ENCODE measurements at regions not wholly inside any gene's neighbourhood (a gene's known extent, or its start where the extent isn't known, plus 50 kb on each side); places are given as distances from the start of the nearest gene placed in this dataset.

DNA sequence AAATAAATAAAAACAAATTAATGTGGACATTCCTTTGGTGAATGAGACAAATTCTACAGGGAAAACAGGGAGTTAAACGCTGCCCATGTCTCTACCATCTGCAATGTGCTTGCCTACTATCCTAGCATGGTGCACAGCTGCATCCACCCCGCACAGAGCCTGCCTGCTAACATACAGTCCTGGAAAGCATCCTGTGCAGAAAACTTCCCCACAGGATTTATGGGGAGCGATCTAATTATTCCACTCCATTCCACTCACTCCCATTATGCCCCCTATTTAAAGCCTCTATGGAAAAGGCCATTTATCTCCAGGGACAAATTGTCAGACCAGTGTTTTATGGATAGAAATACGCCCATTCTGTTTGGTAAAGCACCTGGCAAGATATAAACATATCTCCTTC is 144.5 kb downstream of the MAF start:
- intact Hi-C loops (cut with DNase I), result no loop called here
- DNase-seq (no peak), ATAC-seq (ENCODE audit: poor library complexity) (no peak)

DNA sequence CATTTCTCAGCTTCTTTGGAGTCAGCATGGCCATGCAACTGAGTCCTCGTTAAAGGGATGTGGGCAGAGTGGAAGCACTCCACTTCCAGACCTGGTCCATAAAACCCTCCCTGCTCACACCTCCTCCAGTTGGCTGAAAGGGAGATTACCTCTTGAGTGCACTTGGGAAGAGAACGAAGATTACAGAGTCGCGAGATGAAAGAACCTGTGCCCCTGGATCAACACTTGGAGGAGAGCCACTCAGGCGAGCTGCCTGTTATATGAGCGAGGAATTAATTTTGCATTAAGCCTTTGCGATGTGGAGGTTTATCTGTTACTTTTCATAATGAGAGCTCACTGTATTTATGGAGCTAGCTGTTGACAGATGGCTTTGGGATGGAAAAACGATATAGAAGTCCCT is 147.9 kb downstream of the MAF start:
- ATAC-seq (ENCODE audit: poor library complexity) (no peak), DNase-seq (no peak)
- intact Hi-C loops (cut with DNase I), result no loop called here

DNA sequence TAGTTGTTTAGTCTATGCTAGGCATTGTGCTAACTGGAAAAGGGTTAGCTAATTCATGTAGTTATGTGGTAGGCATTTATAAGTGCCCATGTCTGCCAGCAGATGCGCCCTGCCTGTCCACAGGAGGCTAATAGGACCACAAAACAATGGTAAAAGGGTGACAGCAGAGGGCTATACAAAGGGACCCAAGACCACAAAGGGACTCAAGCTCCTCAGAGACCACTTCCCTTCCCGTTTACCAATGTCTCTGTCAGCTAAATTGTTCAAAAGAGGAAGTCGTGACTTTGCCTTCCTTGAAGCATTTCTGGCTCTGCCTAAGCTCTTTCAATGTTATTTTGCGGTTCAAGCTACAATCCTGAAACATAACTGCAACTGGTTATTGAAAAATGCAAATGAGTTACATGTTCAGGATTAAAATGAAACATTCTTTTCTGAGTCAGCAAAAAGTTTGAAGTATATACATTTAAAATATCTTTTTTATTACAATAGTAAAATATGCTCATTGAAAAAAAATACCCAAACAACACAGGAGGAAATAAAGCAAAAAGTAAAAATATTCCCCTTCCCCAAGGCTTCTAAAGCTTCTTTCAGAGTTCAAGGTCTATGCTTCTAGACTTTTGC is 149.2 kb downstream of the MAF start:
- ATAC-seq (ENCODE audit: poor library complexity) (peak; percentile 68), DNase-seq (no peak)
- intact Hi-C loops (cut with DNase I), result no loop called here

DNA sequence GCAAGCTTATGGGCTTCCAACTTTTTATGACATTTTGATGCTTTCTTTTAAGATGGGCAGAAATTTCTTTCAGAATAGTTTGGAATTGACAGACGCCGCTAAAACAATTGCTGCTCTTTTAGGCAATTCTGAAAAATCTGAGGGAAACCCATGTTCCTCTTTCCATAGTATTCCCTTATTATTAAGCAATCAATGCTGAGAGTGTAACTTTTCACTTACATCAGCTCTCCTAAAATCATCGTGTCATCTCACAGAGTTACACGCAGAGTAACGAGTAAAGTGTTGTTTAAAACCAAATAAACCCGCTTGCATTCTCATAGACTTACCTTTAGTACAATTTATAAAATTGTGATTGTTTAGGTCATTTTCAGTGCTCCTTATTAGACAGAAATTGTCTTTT is 150.6 kb downstream of the MAF start:
- intact Hi-C loops (cut with DNase I), result no loop called here
- DNase-seq (no peak), ATAC-seq (ENCODE audit: poor library complexity) (peak; percentile 53)

DNA sequence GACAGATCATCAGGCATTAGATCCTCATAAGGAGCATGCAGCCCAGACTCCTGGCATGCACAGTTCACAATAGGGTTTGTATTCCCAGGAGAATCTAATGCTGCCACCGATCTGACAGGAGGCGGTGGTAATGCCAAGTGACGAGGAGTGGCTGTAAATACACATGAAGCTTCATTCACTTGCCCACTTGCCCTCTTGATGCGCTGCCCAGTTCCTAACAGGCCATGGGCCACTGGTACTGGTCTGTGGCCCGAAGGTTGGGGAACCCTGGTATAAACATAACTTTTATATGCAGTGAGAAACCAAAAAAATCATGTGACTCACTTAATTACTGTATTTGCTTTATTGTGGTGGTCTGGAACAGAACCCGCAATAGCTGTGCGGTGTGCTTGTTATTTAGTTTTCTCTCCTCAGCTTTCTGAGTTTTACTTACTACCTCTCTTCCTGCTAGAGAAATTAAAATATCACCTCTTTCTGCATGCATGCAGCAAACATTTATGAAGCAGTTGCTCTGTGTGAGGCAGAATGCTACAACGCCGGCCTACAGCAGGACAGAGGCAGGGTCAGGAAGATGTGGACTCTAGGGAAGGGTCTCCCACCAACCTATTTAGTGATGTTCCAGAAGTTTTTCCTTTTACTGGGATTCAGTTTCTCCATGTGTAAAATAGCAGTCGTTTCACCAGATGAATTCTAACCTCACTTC is 151.3 kb downstream of the MAF start:
- ATAC-seq (ENCODE audit: poor library complexity) (no peak), DNase-seq (no peak)
- intact Hi-C loops (cut with DNase I), result no loop called here

DNA sequence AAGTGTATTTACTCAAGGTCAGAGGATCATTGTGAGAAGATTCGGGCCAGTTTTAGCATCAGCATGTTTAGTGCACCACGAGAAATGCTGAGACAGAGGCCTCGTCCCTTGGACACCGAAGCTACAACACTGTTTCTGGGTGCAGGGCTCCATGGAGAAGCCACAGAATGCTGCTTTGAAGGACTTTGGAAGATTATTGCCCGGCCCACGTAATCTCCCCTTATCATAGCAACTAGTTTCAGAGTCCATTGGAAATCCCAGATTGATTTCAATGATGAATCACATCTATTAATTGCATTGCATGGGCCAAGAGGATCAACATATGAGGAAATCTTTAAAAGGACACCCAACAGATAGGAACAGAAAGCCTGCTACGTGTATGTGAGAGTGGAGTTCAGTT is 156.0 kb downstream of the MAF start:
- DNase-seq, result no peak
- intact Hi-C loops (cut with DNase I), result no loop called here
- no peak for ATAC-seq (ENCODE audit: poor library complexity)

DNA sequence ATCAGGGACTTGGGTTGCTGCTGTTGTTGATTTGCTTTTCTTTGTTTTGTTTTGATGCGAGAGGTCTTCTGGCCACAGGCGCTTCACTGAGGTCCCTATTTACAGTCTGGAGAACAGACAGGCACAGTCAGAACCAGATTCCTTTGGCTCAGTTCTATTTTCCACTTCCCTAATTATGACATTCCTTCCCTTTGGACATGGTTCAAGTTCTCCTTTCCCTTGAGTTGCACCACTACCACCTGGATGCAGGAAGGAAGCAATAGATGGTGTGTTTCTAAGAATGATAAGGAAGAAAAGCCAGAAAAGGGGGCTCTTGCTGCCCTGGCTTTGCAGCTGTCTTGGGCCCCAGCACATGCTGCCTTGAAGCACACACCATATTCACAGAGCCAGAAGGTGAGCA is 160.6 kb downstream of the MAF start:
- ATAC-seq (ENCODE audit: poor library complexity) (peak; percentile 21), DNase-seq (no peak)
- intact Hi-C loops (cut with DNase I), result no loop called here

DNA sequence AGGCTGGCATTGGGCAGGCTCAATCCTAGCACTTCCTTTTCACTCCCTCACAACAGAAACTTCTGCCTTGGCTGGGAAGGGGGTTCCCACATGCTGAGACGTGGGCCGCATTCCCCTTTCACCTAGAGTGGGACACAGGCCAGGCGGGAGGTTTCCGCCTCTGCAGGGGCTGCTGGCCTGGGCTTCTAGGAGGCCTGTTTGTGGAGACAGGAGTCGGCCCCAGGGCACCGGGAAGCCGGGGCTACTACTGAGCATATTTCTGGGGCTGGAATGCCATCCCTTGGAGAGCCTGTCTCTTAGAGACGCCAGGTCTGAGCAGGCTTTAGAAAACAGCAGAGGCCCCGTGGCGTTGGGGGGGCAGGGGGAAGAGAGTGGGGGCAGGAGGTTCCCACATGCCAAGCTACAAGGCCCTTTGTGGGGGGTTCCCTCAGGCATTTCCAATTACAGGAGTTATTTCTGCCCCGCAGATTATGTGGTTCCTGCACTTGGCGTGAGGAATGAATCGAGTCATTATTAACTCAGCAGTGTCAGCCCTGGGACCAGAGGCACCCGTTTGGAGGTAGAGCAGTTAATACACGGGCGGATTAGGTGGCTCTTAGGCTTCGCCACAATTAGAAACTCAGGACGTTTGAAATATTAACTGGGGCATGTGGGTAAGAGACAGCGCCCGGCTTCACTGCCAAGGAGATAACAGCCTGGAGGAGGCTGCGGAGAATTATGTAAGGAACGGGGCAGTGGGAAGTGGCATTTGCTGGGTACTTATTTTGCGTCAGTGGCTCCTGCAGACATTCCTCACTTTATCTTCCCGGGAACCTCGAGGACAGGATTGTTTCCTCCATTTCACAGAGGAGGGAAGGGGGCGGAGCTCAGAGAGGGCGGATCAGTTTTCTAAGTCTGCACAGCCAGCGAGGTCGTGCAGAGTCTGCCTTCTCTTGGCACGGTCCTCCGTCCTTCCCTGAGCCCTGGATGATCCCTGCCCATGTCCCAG is 162.5 kb downstream of the MAF start:
- intact Hi-C loops (cut with DNase I), result no loop called here
- ATAC-seq (ENCODE audit: poor library complexity) (peak; percentile 85), DNase-seq (peak; percentile 71)

DNA sequence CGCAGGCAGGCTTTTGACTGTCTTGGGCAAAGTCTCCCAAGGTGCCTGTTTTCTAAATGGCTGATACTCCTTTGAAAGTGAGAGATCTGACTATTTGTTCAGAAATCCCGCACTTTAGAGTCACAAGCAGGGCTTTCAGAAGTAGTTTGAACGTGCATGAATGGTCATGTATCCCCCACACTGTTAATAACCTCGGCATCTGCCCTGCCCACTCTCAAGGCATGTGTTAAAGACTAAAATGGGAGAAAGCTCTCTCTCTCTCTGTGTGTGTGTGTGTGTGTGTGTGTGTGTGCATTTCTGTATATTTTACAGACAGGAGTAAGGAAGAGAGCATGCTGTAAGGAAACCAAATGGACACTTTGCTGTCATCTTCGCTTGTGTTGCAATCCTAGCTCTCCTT is 163.7 kb downstream of the MAF start:
- DNase-seq, result no peak
- ATAC-seq (ENCODE audit: poor library complexity), result no peak
- intact Hi-C loops (cut with DNase I), result no loop called here

DNA sequence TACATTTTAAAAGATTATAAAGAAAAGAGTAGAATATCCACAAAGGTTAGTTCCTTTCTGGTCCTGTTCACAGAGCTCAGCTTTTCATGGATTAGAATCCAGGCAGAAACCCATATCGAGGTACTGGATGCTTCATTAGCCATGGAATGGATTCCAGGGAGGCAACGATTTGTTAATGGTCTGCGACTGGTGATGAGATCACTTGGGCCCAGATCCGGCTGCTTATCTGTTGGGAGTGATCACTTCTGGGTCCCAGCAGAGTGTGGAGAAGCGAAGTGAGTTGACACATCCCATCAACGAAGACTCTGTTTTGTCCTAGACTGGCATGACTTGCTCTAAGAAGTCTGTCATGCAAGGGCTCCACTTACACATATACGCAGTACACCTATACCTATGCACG is 165.8 kb downstream of the MAF start:
- DNase-seq, result no peak
- intact Hi-C loops (cut with DNase I), result no loop called here
- no peak for ATAC-seq (ENCODE audit: poor library complexity)

DNA sequence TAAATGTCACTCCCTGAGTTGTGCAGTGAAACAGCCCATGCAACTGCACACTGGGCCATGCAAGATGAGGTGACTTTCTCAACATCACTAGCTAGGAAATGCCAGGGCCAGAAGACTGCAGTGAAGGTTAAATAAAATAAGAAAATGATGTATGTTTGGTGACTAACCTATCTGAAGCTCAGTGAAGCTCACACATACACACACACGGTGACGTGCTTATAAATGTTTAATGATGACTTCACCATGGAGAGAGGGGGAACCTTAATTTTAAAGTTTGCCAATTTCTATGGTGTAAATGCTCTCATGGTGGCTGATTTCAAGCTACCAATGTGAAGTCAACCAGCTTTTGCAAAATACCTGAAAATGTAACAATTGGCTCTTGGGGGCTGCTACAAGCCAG is 166.4 kb downstream of the MAF start:
- no peak for ATAC-seq (ENCODE audit: poor library complexity)
- DNase-seq, result no peak
- intact Hi-C loops (cut with DNase I), result no loop called here

DNA sequence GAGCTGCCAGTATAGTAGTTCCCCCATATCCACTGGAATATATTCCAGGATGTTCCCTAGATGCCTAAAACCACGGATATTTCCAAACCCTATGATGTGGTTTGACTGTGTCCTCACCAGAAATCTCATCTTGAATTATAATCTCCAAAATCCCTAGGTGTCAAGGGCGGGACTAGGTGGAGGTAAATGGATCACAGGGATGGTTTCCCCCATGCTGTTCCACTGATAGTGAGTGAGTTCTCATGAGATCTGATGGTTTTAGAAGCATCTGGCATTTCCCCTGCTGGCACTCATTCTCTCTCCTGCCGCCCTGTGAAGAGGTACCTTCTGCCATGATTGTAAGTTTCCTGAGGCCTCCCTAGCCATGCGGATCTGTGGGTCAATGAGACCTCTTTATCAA is 168.6 kb downstream of the MAF start:
- no peak for ATAC-seq (ENCODE audit: poor library complexity)
- DNase-seq, result no peak
- intact Hi-C loops (cut with DNase I), result no loop called here

DNA sequence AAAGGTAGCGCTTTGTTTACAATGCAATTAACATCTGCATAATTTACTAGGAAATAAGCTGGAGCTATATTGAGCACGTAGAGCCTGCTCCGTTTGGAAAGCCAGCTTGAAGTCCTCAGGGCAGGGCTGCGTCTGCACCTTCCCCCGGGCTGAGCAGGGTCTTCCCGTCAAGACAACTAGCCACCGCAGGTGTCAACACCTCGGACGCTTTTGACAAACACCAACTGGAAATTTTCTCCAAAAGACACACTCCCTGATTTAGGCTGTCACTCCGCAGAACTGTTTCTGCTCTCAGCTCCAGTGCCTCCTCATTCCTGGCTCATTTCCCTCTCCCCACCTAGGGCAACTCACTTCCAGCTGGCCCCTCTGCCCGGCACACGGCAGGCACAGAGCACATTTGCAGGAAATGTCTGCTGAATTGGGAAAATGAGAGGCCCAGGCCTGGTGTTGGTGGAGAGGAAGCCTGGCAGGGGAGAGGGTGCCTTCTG is 170.3 kb downstream of the MAF start:
- DNase-seq (no peak), ATAC-seq (ENCODE audit: poor library complexity) (peak; percentile 53)
- intact Hi-C loops (cut with DNase I), result no loop called here

DNA sequence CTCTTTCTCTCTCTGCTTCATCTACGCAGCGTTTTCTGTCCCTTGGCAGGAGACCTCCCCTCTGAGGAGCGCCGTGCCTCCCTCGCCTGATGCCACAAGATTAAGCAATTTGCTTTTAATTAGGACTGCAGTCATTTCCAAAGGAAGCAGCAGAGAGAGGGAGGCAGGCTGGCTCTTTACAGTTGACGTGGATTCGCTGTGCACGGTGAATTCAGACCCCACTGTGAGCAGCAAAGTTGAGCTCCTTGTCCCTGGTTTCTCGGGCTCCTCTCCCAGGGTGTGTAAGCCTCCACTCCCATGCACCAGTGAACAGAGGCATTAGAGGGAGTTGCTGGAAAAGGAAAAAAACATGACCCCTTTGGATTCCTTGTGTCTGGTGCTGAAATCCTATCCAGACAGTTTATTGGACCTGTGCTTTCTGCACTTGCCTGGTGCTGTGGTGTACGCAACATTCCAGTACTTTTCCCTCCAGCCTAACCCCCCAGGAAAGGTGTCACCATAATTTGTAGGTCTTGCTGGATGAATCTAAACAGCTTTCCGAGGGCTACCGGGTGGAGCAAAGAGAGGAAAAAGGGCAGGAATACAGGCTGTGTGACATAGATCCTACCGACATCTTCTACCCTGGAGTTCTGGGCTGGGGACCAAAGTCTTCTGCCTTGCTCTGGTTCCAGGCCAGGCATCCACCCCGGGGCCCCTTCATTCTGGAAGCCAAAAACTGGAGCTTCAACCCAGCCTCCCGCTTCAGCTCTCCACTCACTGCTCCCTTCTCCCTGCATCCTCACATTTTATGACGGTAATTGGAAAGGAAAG is 171.0 kb downstream of the MAF start:
- ATAC-seq (ENCODE audit: poor library complexity), result peak; percentile 71
- intact Hi-C loops (cut with DNase I), result no loop called here
- DNase-seq, result no peak

DNA sequence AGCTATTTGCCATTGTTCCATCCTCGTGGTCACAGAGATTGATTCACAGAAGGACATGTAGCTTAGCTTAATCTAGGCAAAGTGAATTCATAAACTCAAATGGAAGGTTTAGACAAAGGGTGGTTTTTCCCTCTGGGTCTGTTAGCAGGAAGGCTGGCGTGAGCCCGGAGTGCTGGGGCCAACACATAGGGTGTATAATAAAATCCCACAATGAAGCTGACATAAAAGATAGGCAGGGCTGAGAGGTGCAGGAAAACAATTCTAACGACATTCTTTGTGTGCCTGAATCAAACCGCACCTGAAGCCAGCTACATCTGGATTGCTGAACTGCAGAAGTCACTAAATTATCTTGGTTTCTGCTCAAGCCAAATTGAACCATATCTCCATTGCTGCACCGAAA is 173.9 kb downstream of the MAF start:
- ATAC-seq (ENCODE audit: poor library complexity), result no peak
- intact Hi-C loops (cut with DNase I), result no loop called here

DNA sequence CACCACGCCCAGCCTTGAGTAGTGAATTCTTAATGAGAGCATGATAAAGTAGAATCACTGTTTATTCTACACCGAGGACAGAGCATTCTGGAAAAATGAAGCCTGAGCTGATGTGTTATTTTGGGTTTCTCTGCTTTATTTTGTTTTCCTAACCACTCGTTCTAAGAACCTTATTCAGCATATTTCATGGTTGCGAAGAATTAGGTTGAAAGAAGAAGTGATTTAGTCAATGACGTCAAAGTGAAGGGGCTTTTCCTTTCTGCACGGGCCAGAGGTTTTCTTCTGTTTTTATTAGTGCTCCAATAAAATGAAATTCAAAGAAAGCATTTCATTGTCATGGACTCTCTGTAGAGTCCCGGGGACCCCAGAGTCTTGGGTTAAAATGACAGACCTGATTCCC is 178.5 kb downstream of the MAF start:
- DNase-seq, result no peak
- intact Hi-C loops (cut with DNase I), result no loop called here
- ATAC-seq (ENCODE audit: poor library complexity), result no peak

More for the DNA sequence above, 173.9 kb downstream of the MAF start:
- DNase-seq, result no peak

DNA sequence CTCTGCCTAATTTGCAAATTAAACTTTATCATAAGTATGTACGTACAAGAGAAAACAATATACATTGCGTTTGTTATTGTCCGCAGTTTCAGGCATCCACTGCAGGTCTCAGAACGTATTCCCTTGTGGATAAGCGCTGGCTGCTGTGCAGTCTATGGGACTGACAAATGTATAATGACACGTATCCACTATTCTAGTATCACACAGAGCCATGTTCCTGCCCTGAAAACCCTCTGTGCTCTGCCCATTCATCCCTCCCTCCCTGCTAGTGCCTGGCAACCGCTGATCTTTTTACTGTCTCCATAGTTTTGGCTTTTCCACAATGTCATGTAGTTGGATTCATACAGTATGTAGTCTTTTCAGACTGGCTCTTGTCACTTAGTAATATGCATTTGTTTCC is 179.4 kb downstream of the MAF start:
- ATAC-seq (ENCODE audit: poor library complexity) (no peak), DNase-seq (no peak)
- intact Hi-C loops (cut with DNase I), result no loop called here

DNA sequence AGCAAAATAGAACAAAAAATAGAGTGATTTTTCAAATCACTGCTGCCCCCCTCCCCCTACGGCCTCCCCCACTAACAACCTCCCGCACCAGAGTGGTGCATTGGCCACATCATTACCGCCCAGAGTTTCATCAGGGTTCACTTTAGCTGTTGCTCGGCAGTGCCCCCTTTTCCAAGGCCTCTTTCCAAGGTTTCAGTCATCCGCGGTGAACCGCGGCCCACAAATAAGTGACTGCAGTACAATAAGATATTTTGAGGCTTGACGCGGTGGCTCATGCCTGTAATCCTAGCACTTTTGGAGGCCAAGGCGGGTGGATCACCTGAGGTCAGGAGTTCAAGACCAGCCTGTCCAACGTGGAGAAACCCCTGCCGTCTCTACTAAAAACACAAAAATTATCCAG is 180.0 kb downstream of the MAF start:
- DNase-seq (no peak), ATAC-seq (ENCODE audit: poor library complexity) (no peak)
- intact Hi-C loops (cut with DNase I), result no loop called here

DNA sequence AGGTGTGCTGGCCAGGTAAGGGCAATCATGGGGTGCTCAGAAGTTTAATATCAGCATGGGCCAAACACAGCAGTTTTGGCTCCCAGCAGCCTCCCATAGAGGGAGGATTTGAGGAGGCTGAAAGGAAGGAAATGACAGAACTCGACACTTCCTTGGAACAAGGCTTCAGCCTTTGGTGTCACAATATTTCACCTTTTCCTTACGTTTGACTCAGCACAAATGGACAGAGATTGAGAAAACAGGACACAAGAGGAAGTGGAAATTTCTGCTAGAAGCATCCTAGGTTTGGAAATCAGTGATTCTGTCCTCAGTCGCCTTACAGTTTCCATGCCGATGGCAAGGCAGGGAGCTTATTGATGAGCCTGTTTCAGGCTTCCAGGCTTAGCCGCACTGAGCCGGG is 181.4 kb downstream of the MAF start:
- peak; percentile 52 for ATAC-seq (ENCODE audit: poor library complexity)
- DNase-seq, result no peak
- intact Hi-C loops (cut with DNase I), result no loop called here

All from Right ventricle myocardium superior (tissue), 1 donor.